ENCODE measurements at regions not wholly inside any gene's neighbourhood (a gene's known extent, or its start where the extent isn't known, plus 50 kb on each side); places are given as distances from the start of the nearest gene placed in this dataset.

- intact Hi-C loops (cut with DNase I): no loop called here
- no peaks in the 10 kb centered on the region for H3K27me3 ChIP-seq
- DNase-seq (no peak), ATAC-seq (no peak)
- no peak overlapping the region for H3K27ac ChIP-seq
- H3K36me3 ChIP-seq: no peaks in the 10 kb centered on the region
- H3K4me3 ChIP-seq: no peak overlapping the region
- no peaks in the 10 kb centered on the region for H3K9me3 ChIP-seq
- TF ChIP-seq, protein P1, sequence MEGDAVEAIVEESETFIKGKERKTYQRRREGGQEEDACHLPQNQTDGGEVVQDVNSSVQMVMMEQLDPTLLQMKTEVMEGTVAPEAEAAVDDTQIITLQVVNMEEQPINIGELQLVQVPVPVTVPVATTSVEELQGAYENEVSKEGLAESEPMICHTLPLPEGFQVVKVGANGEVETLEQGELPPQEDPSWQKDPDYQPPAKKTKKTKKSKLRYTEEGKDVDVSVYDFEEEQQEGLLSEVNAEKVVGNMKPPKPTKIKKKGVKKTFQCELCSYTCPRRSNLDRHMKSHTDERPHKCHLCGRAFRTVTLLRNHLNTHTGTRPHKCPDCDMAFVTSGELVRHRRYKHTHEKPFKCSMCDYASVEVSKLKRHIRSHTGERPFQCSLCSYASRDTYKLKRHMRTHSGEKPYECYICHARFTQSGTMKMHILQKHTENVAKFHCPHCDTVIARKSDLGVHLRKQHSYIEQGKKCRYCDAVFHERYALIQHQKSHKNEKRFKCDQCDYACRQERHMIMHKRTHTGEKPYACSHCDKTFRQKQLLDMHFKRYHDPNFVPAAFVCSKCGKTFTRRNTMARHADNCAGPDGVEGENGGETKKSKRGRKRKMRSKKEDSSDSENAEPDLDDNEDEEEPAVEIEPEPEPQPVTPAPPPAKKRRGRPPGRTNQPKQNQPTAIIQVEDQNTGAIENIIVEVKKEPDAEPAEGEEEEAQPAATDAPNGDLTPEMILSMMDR (IDR thresholded peaks at IDR 0.05): no peak
- H3K4me1 ChIP-seq: no peaks in the 10 kb centered on the region
These were observed 593.4 kb upstream of the NR2F2 start for GRCh38 chr15:95737060-95737459.

GRCh38 chr15:95739131-95739530 is 591.4 kb upstream of the NR2F2 start:
- Histone ChIP-seq H3K4me1 (no peaks in the 10 kb centered on the region), H3K4me3 (no peak overlapping the region), H3K27ac (no peak overlapping the region), H3K27me3 (no peaks in the 10 kb centered on the region), H3K9me3 (no peaks in the 10 kb centered on the region), H3K36me3 (no peaks in the 10 kb centered on the region)
- DNase-seq (no peak), ATAC-seq (no peak)
- TF ChIP-seq, protein P1 (IDR thresholded peaks at IDR 0.05): no peak
- intact Hi-C loops (cut with DNase I): no loop called here

DNA sequence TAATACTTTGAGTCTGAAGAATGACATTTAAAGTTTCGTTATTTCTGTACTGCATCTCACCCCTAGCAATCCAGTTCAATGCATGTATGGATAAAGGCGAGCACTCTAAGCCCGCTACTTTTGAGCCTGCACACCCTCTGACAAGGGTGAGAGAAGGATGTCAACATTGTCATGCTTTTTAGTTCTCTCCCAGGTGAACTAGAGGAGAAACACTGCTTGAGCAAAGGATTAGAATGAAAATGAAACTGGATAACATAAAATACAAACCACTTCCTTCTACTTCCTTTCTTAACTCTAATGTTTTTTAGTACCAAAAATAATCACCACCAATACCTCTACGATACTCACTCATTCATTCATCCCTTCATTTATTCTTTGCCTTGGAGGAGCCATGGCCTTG is 588.7 kb upstream of the NR2F2 start:
- Histone ChIP-seq H3K27me3 (no peaks in the 10 kb centered on the region), H3K9me3 (no peaks in the 10 kb centered on the region), H3K4me3 (no peak overlapping the region), H3K4me1 (no peaks in the 10 kb centered on the region), H3K36me3 (no peaks in the 10 kb centered on the region), H3K27ac (no peak overlapping the region)
- TF ChIP-seq, protein P1 (IDR thresholded peaks at IDR 0.05): no peak
- ATAC-seq: no peak
- DNase-seq: no peak
- intact Hi-C loops (cut with DNase I): no loop called here

- H3K27me3 ChIP-seq: no peaks in the 10 kb centered on the region
- DNase-seq: no peak
- H3K9me3 ChIP-seq: no peaks in the 10 kb centered on the region
- TF ChIP-seq, protein P1 (IDR thresholded peaks at IDR 0.05): no peak
- H3K27ac ChIP-seq: no peak overlapping the region
- ATAC-seq: no peak
- H3K36me3 ChIP-seq: no peaks in the 10 kb centered on the region
- no peak overlapping the region for H3K4me3 ChIP-seq
- intact Hi-C loops (cut with DNase I): no loop called here
- no peaks in the 10 kb centered on the region for H3K4me1 ChIP-seq
These were observed 588.2 kb upstream of the NR2F2 start for GRCh38 chr15:95742256-95742655.

GRCh38 chr15:95742836-95743235 is 587.7 kb upstream of the NR2F2 start:
- TF ChIP-seq, protein P1 (IDR thresholded peaks at IDR 0.05): no peak
- DNase-seq: no peak
- Histone ChIP-seq H3K27me3 (no peaks in the 10 kb centered on the region), H3K4me3 (no peak overlapping the region), H3K4me1 (no peaks in the 10 kb centered on the region), H3K27ac (no peak overlapping the region), H3K36me3 (no peaks in the 10 kb centered on the region), H3K9me3 (no peaks in the 10 kb centered on the region)
- intact Hi-C loops (cut with DNase I): no loop called here
- ATAC-seq: no peak
